Stomach (tissue), 4 donors: ENCODE measurements at regions not wholly inside any gene's neighbourhood (a gene's known extent, or its start where the extent isn't known, plus 50 kb on each side); places are given as distances from the start of the nearest gene placed in this dataset.

ENCODE experiments used
- EP300 ChIP-seq: sonication (generic); formaldehyde crosslinking; IDR thresholded peaks from one replicate; pipeline ENCODE4 v1.6.1; 2017; ENCODE audit warnings: antibody characterized with exemption
- POLR2A ChIP-seq, 4 donors: fragments of 450-650 bp; IDR thresholded peaks; one replicate each; pipeline ENCODE4 v1.6.1; 2016; ENCODE audit warnings: antibody characterized with exemption in 4 of 4, control low read depth in 2 of 4, mild to moderate bottlenecking in 1 of 4, moderate library complexity in 1 of 4
- TF ChIP-seq, protein P1 (sequence below), 7 experiments: fragments of 450-650 bp in 4 of 7; fragments of 200-600 bp in 3 of 7; sonication (generic) in 3 of 7; IDR thresholded peaks; one replicate each; pipeline ENCODE4 v1.5.1; 2016 to 2019; ENCODE audit warnings: antibody characterized with exemption in 7 of 7, control low read depth in 2 of 7, mild to moderate bottlenecking in 1 of 7

DNA sequence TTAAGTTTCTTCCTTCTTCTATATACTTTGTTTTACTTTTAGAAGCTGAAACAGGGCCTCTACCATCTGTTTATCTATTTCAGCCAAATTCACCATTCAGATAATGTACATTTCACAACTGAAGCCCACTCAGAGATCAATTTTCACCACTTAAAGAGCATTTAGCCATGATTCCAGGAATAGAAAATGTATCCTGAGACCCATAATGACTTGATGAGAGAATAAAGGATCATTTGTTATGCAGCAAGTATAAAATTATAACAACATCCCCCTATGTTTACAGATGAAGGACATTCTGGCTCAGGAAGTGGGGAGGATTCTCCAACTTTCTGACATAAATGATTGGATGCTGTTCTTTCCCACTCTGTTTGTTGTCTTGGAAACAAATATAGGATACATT lies 962.1 kb upstream of the EEF2KMT start:
- TF ChIP-seq POLR2A (IDR thresholded peaks at IDR 0.05), result no peak
- TF ChIP-seq EP300, result no peak
- TF ChIP-seq, protein P1, sequence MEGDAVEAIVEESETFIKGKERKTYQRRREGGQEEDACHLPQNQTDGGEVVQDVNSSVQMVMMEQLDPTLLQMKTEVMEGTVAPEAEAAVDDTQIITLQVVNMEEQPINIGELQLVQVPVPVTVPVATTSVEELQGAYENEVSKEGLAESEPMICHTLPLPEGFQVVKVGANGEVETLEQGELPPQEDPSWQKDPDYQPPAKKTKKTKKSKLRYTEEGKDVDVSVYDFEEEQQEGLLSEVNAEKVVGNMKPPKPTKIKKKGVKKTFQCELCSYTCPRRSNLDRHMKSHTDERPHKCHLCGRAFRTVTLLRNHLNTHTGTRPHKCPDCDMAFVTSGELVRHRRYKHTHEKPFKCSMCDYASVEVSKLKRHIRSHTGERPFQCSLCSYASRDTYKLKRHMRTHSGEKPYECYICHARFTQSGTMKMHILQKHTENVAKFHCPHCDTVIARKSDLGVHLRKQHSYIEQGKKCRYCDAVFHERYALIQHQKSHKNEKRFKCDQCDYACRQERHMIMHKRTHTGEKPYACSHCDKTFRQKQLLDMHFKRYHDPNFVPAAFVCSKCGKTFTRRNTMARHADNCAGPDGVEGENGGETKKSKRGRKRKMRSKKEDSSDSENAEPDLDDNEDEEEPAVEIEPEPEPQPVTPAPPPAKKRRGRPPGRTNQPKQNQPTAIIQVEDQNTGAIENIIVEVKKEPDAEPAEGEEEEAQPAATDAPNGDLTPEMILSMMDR (IDR thresholded peaks at IDR 0.05), result no peak
